Loucy (cell line): ENCODE measurements at regions not wholly inside any gene's neighbourhood (a gene's known extent, or its start where the extent isn't known, plus 50 kb on each side); places are given as distances from the start of the nearest gene placed in this dataset.

Experiments used
- H2AFZ ChIP-seq: fragments of 200-600 bp; sonication (generic); 2 replicates; pipeline ENCODE4 v1.6.0; 2016; ENCODE audit warnings: antibody characterized with exemption, mild to moderate bottlenecking, low read length, moderate library complexity
- H3F3A ChIP-seq: fragments of 200-600 bp; 2 replicates; pipeline ENCODE4 v1.6.0; 2016; ENCODE audit warnings: antibody characterized with exemption, low read depth, mild to moderate bottlenecking
- H3K27me3 ChIP-seq: fragments of 200-600 bp; sonication (generic); 2 replicates; pipeline ENCODE4 v1.6.1; 2014; ENCODE audit warnings: low read length, mild to moderate bottlenecking; ENCODE audit not compliant: insufficient read depth, poor library complexity, severe bottlenecking
- H3K36me3 ChIP-seq: fragments of 200-600 bp; sonication (generic); 2 replicates; pipeline ENCODE4 v1.6.1; 2016; ENCODE audit warnings: low read length; ENCODE audit not compliant: insufficient read depth
- H3K4me1 ChIP-seq: fragments of 200-600 bp; sonication (generic); 2 replicates; pipeline ENCODE4 v1.5.1; 2014; ENCODE audit warnings: low read length, mild to moderate bottlenecking; ENCODE audit not compliant: insufficient read depth, poor library complexity, severe bottlenecking
- H3K4me2 ChIP-seq: fragments of 200-600 bp; sonication (generic); 2 replicates; pipeline ENCODE4 v1.6.0; 2014; ENCODE audit warnings: antibody characterized with exemption, low read length, low read depth, mild to moderate bottlenecking; ENCODE audit not compliant: poor library complexity, severe bottlenecking
- H3K4me3 ChIP-seq: fragments of 200-600 bp; sonication (generic); 2 replicates; pipeline ENCODE4 v1.5.1; 2014; ENCODE audit warnings: low read length, mild to moderate bottlenecking, mixed read lengths; ENCODE audit not compliant: poor library complexity, severe bottlenecking
- H3K79me2 ChIP-seq: fragments of 200-600 bp; sonication (generic); 2 replicates; pipeline ENCODE4 v1.6.1; 2014; ENCODE audit warnings: low read length; ENCODE audit not compliant: insufficient read depth
- H3K9ac ChIP-seq: fragments of 200-600 bp; sonication (generic); 2 replicates; pipeline ENCODE4 v1.6.0; 2014; ENCODE audit warnings: mild to moderate bottlenecking, low read depth, low read length, moderate library complexity; ENCODE audit not compliant: poor library complexity, severe bottlenecking
- H3K9me2 ChIP-seq: fragments of 200-600 bp; sonication (generic); replicated peaks from 2 replicates; pipeline ENCODE4 v1.6.1; 2016; ENCODE audit warnings: low read depth, low read length, mixed read lengths
- H3K9me3 ChIP-seq: fragments of 200-600 bp; sonication (generic); 2 replicates; pipeline ENCODE4 v1.6.1; 2014; ENCODE audit warnings: mild to moderate bottlenecking, antibody characterized with exemption, low read length, low read depth; ENCODE audit not compliant: insufficient read depth
- H4K20me1 ChIP-seq: fragments of 200-600 bp; sonication (generic); 2 replicates; pipeline ENCODE4 v1.6.0; 2014; ENCODE audit warnings: antibody characterized with exemption, low read length, mild to moderate bottlenecking; ENCODE audit not compliant: insufficient read depth, poor library complexity, severe bottlenecking
- EZH2phosphoT487 ChIP-seq: fragments of 200-600 bp; IDR thresholded peaks from 2 replicates; pipeline ENCODE4 v1.6.1; 2018; ENCODE audit warnings: antibody characterized with exemption, mild to moderate bottlenecking, moderate library complexity, borderline replicate concordance
- TF ChIP-seq, protein P1 (sequence below): fragments of 200-600 bp; sonication (generic); conservative IDR thresholded peaks from 2 replicates; pipeline ENCODE4 v1.5.1; 2014; ENCODE audit warnings: mild to moderate bottlenecking, antibody characterized with exemption, low read length

DNA sequence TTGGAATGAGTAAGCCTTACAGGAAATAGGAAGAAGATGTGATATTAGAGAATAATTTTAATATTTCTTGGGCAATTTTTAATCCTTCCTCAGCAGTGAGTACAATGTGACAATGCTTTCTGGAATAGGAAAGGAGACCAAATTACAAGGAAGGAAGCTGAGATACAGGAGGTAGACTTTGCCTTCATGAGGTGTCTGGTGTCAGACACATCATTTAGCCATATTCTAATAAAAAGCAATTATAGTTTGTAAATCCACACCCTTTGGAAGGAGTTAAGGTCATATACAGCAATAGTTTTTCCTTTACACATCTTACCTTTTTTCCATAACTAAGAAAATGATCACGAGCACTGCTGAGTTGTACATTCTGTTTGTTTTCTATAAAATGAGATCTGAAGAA lies 390.4 kb downstream of the SH3GL2 start:
- H3K36me3 ChIP-seq: no peaks in the 10 kb centered on the region
- no peaks in the 10 kb centered on the region for H3F3A ChIP-seq
- no peak overlapping the region for H3K4me3 ChIP-seq
- H3K9ac ChIP-seq: no peak overlapping the region
- no peaks in the 10 kb centered on the region for H3K79me2 ChIP-seq
- no peak overlapping the region for H2AFZ ChIP-seq
- H4K20me1 ChIP-seq: no peaks in the 10 kb centered on the region
- H3K9me2 ChIP-seq: no peaks in the 10 kb centered on the region
- H3K4me2 ChIP-seq: no peak overlapping the region
- H3K9me3 ChIP-seq: no peaks in the 10 kb centered on the region
- H3K4me1 ChIP-seq: no peaks in the 10 kb centered on the region
- H3K27me3 ChIP-seq: no peaks in the 10 kb centered on the region
- TF ChIP-seq EZH2phosphoT487: no peak
- TF ChIP-seq, protein P1, sequence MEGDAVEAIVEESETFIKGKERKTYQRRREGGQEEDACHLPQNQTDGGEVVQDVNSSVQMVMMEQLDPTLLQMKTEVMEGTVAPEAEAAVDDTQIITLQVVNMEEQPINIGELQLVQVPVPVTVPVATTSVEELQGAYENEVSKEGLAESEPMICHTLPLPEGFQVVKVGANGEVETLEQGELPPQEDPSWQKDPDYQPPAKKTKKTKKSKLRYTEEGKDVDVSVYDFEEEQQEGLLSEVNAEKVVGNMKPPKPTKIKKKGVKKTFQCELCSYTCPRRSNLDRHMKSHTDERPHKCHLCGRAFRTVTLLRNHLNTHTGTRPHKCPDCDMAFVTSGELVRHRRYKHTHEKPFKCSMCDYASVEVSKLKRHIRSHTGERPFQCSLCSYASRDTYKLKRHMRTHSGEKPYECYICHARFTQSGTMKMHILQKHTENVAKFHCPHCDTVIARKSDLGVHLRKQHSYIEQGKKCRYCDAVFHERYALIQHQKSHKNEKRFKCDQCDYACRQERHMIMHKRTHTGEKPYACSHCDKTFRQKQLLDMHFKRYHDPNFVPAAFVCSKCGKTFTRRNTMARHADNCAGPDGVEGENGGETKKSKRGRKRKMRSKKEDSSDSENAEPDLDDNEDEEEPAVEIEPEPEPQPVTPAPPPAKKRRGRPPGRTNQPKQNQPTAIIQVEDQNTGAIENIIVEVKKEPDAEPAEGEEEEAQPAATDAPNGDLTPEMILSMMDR: no peak

GRCh38 chr9:17970277-17970676 lies 391.4 kb downstream of the SH3GL2 start:
- Histone ChIP-seq H3K4me1 (no peaks in the 10 kb centered on the region), H3F3A (no peaks in the 10 kb centered on the region), H3K79me2 (no peaks in the 10 kb centered on the region), H3K9me2 (no peaks in the 10 kb centered on the region), H4K20me1 (no peaks in the 10 kb centered on the region), H3K9me3 (no peaks in the 10 kb centered on the region), H3K36me3 (no peaks in the 10 kb centered on the region), H2AFZ (no peak overlapping the region), H3K9ac (no peak overlapping the region), H3K27me3 (no peaks in the 10 kb centered on the region), H3K4me2 (no peak overlapping the region), H3K4me3 (no peak overlapping the region)
- no peak for TF ChIP-seq EZH2phosphoT487
- TF ChIP-seq, protein P1: no peak

- Histone ChIP-seq H3K9me2 (no peaks in the 10 kb centered on the region), H3K4me1 (no peaks in the 10 kb centered on the region), H3K79me2 (no peaks in the 10 kb centered on the region), H3F3A (no peaks in the 10 kb centered on the region), H3K9me3 (peaks cover 20% of the 10 kb centered on the region), H3K27me3 (no peaks in the 10 kb centered on the region), H3K9ac (no peak overlapping the region), H4K20me1 (no peaks in the 10 kb centered on the region), H2AFZ (no peak overlapping the region), H3K36me3 (no peaks in the 10 kb centered on the region), H3K4me3 (no peak overlapping the region), H3K4me2 (no peak overlapping the region)
- TF ChIP-seq, protein P1: no peak
- no peak for TF ChIP-seq EZH2phosphoT487
Measured at GRCh38 chr9:17978773-17979172, 399.9 kb downstream of the SH3GL2 start.
